A204.1 (cell line): ENCODE measurements at regions not wholly inside any gene's neighbourhood (a gene's known extent, or its start where the extent isn't known, plus 50 kb on each side); places are given as distances from the start of the nearest gene placed in this dataset.

ENCODE experiments used
- FAIRE-seq: peaks from 2 replicates; lab custom pipeline; 2012; peaks lifted over from hg19 to GRCh38; lab: Jason Lieb, UNC

- no peak for FAIRE-seq
Observed at GRCh38 chr5:61738446-61738845, 406.4 kb downstream of the ZSWIM6 start.

- FAIRE-seq, result no peak
Observed at GRCh38 chr5:61744690-61745619, 412.9 kb downstream of the ZSWIM6 start.

- no peak for FAIRE-seq
Observed at GRCh38 chr5:61746831-61747575, 414.9 kb downstream of the ZSWIM6 start.

- FAIRE-seq, result no peak
Observed at GRCh38 chr5:61748121-61748520, 416.1 kb downstream of the ZSWIM6 start.

GRCh38 chr5:61748651-61749050, 416.6 kb downstream of the ZSWIM6 start:
- no peak for FAIRE-seq

- no peak for FAIRE-seq
Observed at GRCh38 chr5:61752588-61752987, 420.5 kb downstream of the ZSWIM6 start.

GRCh38 chr5:61754792-61755191, 422.7 kb downstream of the ZSWIM6 start:
- no peak for FAIRE-seq

GRCh38 chr5:61755726-61756222, 423.7 kb downstream of the ZSWIM6 start:
- FAIRE-seq, result no peak

GRCh38 chr5:61758711-61759110, 426.7 kb downstream of the ZSWIM6 start:
- no peak for FAIRE-seq

GRCh38 chr5:61765471-61765870, 433.4 kb downstream of the ZSWIM6 start:
- no peak for FAIRE-seq

GRCh38 chr5:61766141-61766540, 434.1 kb downstream of the ZSWIM6 start:
- no peak for FAIRE-seq

GRCh38 chr5:61767231-61768080, 435.4 kb downstream of the ZSWIM6 start:
- no peak for FAIRE-seq

- FAIRE-seq, result no peak
Observed at GRCh38 chr5:61768692-61769281, 436.7 kb downstream of the ZSWIM6 start.

GRCh38 chr5:61771062-61771461, 439.0 kb downstream of the ZSWIM6 start:
- no peak for FAIRE-seq

- no peak for FAIRE-seq
Observed at GRCh38 chr5:61771808-61772207, 439.8 kb downstream of the ZSWIM6 start.

GRCh38 chr5:61775901-61776300, 443.8 kb downstream of the ZSWIM6 start:
- no peak for FAIRE-seq

- no peak for FAIRE-seq
Observed at GRCh38 chr5:61777292-61777691, 445.2 kb downstream of the ZSWIM6 start.

GRCh38 chr5:61779743-61780142, 447.7 kb downstream of the ZSWIM6 start:
- no peak for FAIRE-seq

- FAIRE-seq, result no peak
Observed at GRCh38 chr5:61783481-61783880, 451.4 kb downstream of the ZSWIM6 start.

- FAIRE-seq, result no peak
Observed at GRCh38 chr5:61784341-61784740, 452.3 kb downstream of the ZSWIM6 start.

- no peak for FAIRE-seq
Observed at GRCh38 chr5:61788548-61788947, 456.5 kb downstream of the ZSWIM6 start.

- no peak for FAIRE-seq
Observed at GRCh38 chr5:61790007-61790406, 457.9 kb downstream of the ZSWIM6 start.
